HG03460 (cell line): ENCODE measurements at regions not wholly inside any gene's neighbourhood (a gene's known extent, or its start where the extent isn't known, plus 50 kb on each side); places are given as distances from the start of the nearest gene placed in this dataset.

ENCODE experiments used
- ATAC-seq: cut with Tn5 transposase; IDR thresholded peaks from one replicate; pipeline ENCODE4 v1.9.1; 2021; ENCODE audit not compliant: unreplicated experiment

GRCh38 chr2:168375195-168375798 lies 80.8 kb upstream of the CERS6 start:
- no peak for ATAC-seq

DNA sequence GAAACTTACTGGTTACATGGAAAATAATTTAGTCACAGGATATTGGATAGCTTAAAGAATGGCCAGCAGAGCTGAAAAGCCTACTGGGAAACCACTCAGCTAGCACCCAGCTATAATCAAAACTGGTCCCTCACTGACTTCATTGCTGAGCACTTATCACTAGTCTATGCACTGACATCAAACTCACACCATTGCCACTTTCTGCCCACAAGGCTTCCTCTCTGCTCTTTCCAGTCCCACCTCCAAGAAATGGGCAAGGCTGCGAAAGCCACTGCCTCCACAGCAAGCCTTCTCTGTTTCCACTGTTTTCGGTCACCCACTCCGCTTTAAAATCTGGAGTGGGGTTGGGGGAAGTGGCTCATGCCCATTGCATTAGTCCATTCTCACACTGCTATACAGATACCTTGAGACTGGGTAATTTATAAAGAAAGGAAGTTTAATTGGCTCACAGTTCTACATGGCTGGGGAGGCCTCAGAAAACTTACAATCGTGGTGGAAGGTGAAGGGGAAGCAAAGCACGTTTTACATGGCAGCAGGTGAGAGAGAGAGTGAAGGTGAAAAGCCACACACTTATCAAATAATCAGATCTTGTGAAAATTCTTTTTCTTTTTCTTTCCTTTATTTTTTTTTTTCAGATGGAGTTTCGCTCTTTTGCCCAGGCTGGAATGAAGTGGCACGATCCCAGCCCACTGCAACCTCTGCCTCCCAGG lies 77.0 kb upstream of the CERS6 start:
- no peak for ATAC-seq

GRCh38 chr2:168380500-168380899 lies 75.6 kb upstream of the CERS6 start:
- ATAC-seq = no peak

DNA sequence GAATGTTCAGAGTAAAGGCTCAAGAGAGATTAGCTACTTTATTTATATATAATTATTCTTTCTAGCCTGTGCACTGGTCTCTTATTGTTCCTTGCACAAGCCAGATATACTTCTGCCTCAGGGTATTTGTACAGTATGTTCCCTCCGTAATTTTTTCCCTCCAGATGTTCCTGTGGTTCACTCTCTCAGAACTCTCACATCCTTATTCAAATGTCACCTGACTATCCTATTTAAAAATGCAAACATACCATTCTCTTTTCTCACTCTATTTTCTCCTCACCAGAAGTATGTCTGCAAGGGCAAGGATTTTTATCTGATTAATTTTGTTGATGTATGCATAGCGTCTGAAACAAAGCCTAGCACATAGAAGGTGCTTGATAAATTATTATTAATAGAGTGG lies 64.0 kb upstream of the CERS6 start:
- ATAC-seq = no peak

GRCh38 chr2:168392797-168393196 lies 63.3 kb upstream of the CERS6 start:
- no peak for ATAC-seq

DNA sequence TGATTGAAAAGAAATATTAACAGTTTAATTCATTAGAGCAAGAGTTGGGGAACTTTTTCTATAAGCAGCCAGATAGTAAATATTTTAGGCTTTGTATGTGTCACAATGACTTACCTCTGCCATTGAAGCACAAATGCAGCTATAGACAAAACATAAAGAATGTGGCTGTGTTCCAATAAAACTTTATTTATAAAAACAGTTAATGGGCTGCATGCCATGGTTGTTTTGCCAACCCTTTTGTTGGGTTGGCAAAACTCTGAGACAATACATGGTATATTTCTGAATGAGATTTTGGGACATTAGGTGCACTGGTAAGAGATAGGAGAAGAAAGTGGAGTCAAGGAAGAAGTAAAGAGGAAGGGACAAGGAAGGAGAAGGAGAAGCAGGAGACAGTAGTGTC lies 61.8 kb upstream of the CERS6 start:
- ATAC-seq = no peak

DNA sequence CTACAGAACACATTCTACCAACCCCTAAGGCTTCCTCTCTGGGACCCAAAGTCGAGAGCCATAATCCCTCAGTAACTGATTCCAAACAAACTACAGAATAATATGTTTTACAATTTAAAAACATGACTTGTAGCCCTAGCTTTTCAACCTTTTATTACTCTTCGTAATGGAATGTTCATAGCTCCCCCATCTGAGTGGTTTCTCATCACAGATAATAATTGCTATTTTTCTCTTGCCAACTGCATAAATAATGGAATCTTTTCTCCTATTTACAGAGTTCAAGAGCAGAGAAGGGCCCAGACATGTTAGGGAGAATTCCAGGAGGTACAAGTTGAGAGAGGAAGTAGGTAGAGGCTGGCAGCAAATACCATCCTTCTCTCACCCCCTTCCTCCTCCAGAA lies 59.9 kb upstream of the CERS6 start:
- no peak for ATAC-seq

GRCh38 chr2:168397629-168398028 lies 58.4 kb upstream of the CERS6 start:
- no peak for ATAC-seq

GRCh38 chr2:168401048-168401556 lies 55.0 kb upstream of the CERS6 start:
- no peak for ATAC-seq

GRCh38 chr2:168401771-168402170 lies 54.3 kb upstream of the CERS6 start:
- ATAC-seq = no peak

DNA sequence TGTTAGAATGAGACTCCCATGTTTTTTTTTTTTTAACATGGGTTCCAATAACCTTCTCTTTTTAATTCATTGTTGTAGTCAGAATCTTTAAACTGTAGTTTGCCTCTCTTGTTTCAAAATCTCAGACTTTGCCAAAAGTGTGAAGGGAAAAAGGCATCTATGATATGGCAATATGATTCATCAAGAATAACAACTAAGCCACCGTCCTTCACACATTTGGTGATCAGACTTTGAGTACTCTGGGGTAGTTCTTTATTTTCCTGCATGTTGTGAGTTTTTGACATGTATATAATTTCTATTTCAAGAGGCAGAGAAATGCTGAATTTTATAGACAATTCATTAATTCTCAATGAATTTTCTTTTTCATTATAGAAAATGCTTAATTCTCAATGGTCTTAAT lies 53.5 kb upstream of the CERS6 start:
- no peak for ATAC-seq

GRCh38 chr2:168403736-168404135 lies 52.3 kb upstream of the CERS6 start:
- ATAC-seq = no peak

- no peak for ATAC-seq
Measured at GRCh38 chr2:168404764-168405163, 51.3 kb upstream of the CERS6 start.
